Activated CD4-positive, CD25-positive, alpha-beta regulatory T cell (primary cell): ENCODE measurements at regions not wholly inside any gene's neighbourhood (a gene's known extent, or its start where the extent isn't known, plus 50 kb on each side); places are given as distances from the start of the nearest gene placed in this dataset.

ENCODE experiments used
- DNase-seq, 4 experiments: peaks; one replicate each; lab custom pipeline; 2025; lab: John Stamatoyannopoulos, UW

- DNase-seq: no peak
Measured at GRCh38 chr16:79297805-79298204, 302.7 kb downstream of the MAF start.

- DNase-seq: no peak
Measured at GRCh38 chr16:79297296-79297695, 303.2 kb downstream of the MAF start.

GRCh38 chr16:79296491-79296890 lies 304.0 kb downstream of the MAF start:
- no peak for DNase-seq

GRCh38 chr16:79295746-79296145 lies 304.8 kb downstream of the MAF start:
- no peak for DNase-seq

- no peak for DNase-seq
Measured at GRCh38 chr16:79295162-79295561, 305.4 kb downstream of the MAF start.

GRCh38 chr16:79294568-79294967 lies 306.0 kb downstream of the MAF start:
- no peak for DNase-seq

- no peak for DNase-seq
Measured at GRCh38 chr16:79293836-79294460, 306.6 kb downstream of the MAF start.

- no peak for DNase-seq
Measured at GRCh38 chr16:79288066-79288465, 312.5 kb downstream of the MAF start.

GRCh38 chr16:79287424-79287917 lies 313.1 kb downstream of the MAF start:
- no peak for DNase-seq

- no peak for DNase-seq
Measured at GRCh38 chr16:79286646-79287423, 313.7 kb downstream of the MAF start.

GRCh38 chr16:79284766-79285165 lies 315.8 kb downstream of the MAF start:
- no peak for DNase-seq

GRCh38 chr16:79283578-79283977 lies 317.0 kb downstream of the MAF start:
- DNase-seq: no peak

GRCh38 chr16:79282806-79283205 lies 317.7 kb downstream of the MAF start:
- DNase-seq: no peak

GRCh38 chr16:79278506-79278905 lies 322.0 kb downstream of the MAF start:
- peak in 2 of 4 experiments; percentile 25 to 40 for DNase-seq

GRCh38 chr16:79276501-79276900 lies 324.0 kb downstream of the MAF start:
- DNase-seq: no peak

GRCh38 chr16:79274264-79274663 lies 326.3 kb downstream of the MAF start:
- no peak for DNase-seq

- DNase-seq: peak in 2 of 4 experiments; percentile 16 to 20
Measured at GRCh38 chr16:79272141-79272577, 328.4 kb downstream of the MAF start.

- DNase-seq: no peak
Measured at GRCh38 chr16:79271583-79271982, 329.0 kb downstream of the MAF start.

- DNase-seq: no peak
Measured at GRCh38 chr16:79270011-79270410, 330.5 kb downstream of the MAF start.

GRCh38 chr16:79269211-79269863 lies 331.2 kb downstream of the MAF start:
- DNase-seq: peak in 1 of 4 experiments; percentile 48

GRCh38 chr16:79267781-79268180 lies 332.8 kb downstream of the MAF start:
- no peak for DNase-seq

- DNase-seq: no peak
Measured at GRCh38 chr16:79267146-79267545, 333.4 kb downstream of the MAF start.

GRCh38 chr16:79265701-79266100 lies 334.8 kb downstream of the MAF start:
- DNase-seq: no peak
